Stomach (tissue), 8 donors: ENCODE measurements at regions not wholly inside any gene's neighbourhood (a gene's known extent, or its start where the extent isn't known, plus 50 kb on each side); places are given as distances from the start of the nearest gene placed in this dataset.

Source experiments
- DNase-seq, 2 donors: peaks; one replicate each; pipeline versions ENCODE4 v3.0.0 to v3.0.0-alpha.2; 2013 to 2019
- H3K27ac ChIP-seq, 5 donors: fragments of 200-600 bp in 4 of 5; sonication (generic) in 4 of 5; one replicate each; pipeline ENCODE4 v1.5.1; 2013 to 2019; ENCODE audit warnings: mild to moderate bottlenecking in 1 of 5, moderate library complexity in 1 of 5
- H3K27me3 ChIP-seq, 3 donors: fragments of 200-600 bp; sonication (generic); one replicate each; pipeline ENCODE4 v1.5.1; 2017 to 2019; ENCODE audit warnings: mixed run types in 1 of 3
- H3K36me3 ChIP-seq, 4 donors: fragments of 200-600 bp; sonication (generic); 1 replicate in 3 of 4; 2 replicates in 1 of 4; pipeline ENCODE4 v1.5.1; 2016 to 2019
- H3K4me1 ChIP-seq, 4 donors: fragments of 200-600 bp; sonication (generic); one replicate each; pipeline ENCODE4 v1.5.1; 2016 to 2019
- H3K4me3 ChIP-seq, 4 donors: fragments of 200-600 bp; sonication (generic) in 3 of 4; one replicate each; pipeline ENCODE4 v1.5.1; 2016 to 2019; ENCODE audit warnings: mild to moderate bottlenecking in 1 of 4
- H3K9me3 ChIP-seq, 4 donors: fragments of 200-600 bp; sonication (generic); one replicate each; pipeline ENCODE4 v1.5.1; 2016 to 2019
- CTCF ChIP-seq, 7 experiments: fragments of 450-650 bp in 4 of 7; fragments of 200-600 bp in 3 of 7; sonication (generic) in 3 of 7; IDR thresholded peaks; one replicate each; pipeline ENCODE4 v1.5.1; 2016 to 2019; ENCODE audit warnings: antibody characterized with exemption in 7 of 7, control low read depth in 2 of 7, mild to moderate bottlenecking in 1 of 7
- EP300 ChIP-seq: sonication (generic); formaldehyde crosslinking; IDR thresholded peaks from one replicate; pipeline ENCODE4 v1.6.1; 2017; ENCODE audit warnings: antibody characterized with exemption
- POLR2A ChIP-seq, 4 donors: fragments of 450-650 bp; IDR thresholded peaks; one replicate each; pipeline ENCODE4 v1.6.1; 2016; ENCODE audit warnings: antibody characterized with exemption in 4 of 4, control low read depth in 2 of 4, mild to moderate bottlenecking in 1 of 4, moderate library complexity in 1 of 4
- POLR2AphosphoS5 ChIP-seq, 3 donors: sonication (generic); formaldehyde crosslinking; IDR thresholded peaks; one replicate each; pipeline ENCODE4 v1.6.1; 2016; ENCODE audit warnings: antibody characterized with exemption in 3 of 3
- WGBS, 5 donors: extraction: QIAGEN DNeasy Blood & Tissue Kit in 3 of 5; methylation state at CpG; one replicate each; pipeline versions ENCODE4 v1.1.5 to v1.1.7; 2013 to 2018; 5-methylcytosine and 5-hydroxymethylcytosine counted together
- intact Hi-C: fragments of 100-400 bp; cut with DNase I; formaldehyde crosslinking; loops from one replicate; pipeline ENCODE4 v1.15.1; 2023; ENCODE audit warnings: low total_unique reads
- donor health status: healthy with polysubstance abuse.
- donor health status: Bipolar disorder and iron deficiency.
- donor health status: healthy.

- Histone ChIP-seq H3K27ac (no peak overlapping the region), H3K36me3 (no peaks in the 10 kb centered on the region), H3K9me3 (no peaks in the 10 kb centered on the region), H3K27me3 (no peaks in the 10 kb centered on the region), H3K4me3 (no peak overlapping the region), H3K4me1 (no peaks in the 10 kb centered on the region)
- no peak for TF ChIP-seq POLR2A (IDR thresholded peaks at IDR 0.05)
- no peak for TF ChIP-seq POLR2AphosphoS5 (IDR thresholded peaks at IDR 0.05)
- no peak for TF ChIP-seq CTCF (IDR thresholded peaks at IDR 0.05)
- TF ChIP-seq EP300: no peak
- intact Hi-C loops: no loop called here
- WGBS, 5 donors: 25 to 47% (median 31%) methylated on average over 2 of the region's 2 CpGs
- no peak for DNase-seq
Observed at GRCh38 chr12:45626965-45627364, 102.5 kb upstream of the ARID2 start.

GRCh38 chr12:45627407-45628069, 102.0 kb upstream of the ARID2 start:
- no peak overlapping the region for H3K4me3 ChIP-seq
- no peak for DNase-seq
- no peaks in the 10 kb centered on the region for H3K4me1 ChIP-seq
- no peaks in the 10 kb centered on the region for H3K36me3 ChIP-seq
- no peaks in the 10 kb centered on the region for H3K27me3 ChIP-seq
- WGBS, 5 donors: 62 to 68% (median 65%) methylated on average over 6 of the region's 6 CpGs
- no peak overlapping the region for H3K27ac ChIP-seq
- no peak for TF ChIP-seq POLR2A (IDR thresholded peaks at IDR 0.05)
- TF ChIP-seq POLR2AphosphoS5 (IDR thresholded peaks at IDR 0.05): no peak
- TF ChIP-seq EP300: no peak
- no peak for TF ChIP-seq CTCF (IDR thresholded peaks at IDR 0.05)
- H3K9me3 ChIP-seq: no peaks in the 10 kb centered on the region
- intact Hi-C loops: no loop called here

GRCh38 chr12:45629292-45629691, 100.2 kb upstream of the ARID2 start:
- intact Hi-C loops: no loop called here
- TF ChIP-seq CTCF (IDR thresholded peaks at IDR 0.05): no peak
- no peak for TF ChIP-seq POLR2A (IDR thresholded peaks at IDR 0.05)
- TF ChIP-seq POLR2AphosphoS5 (IDR thresholded peaks at IDR 0.05): no peak
- no peak for TF ChIP-seq EP300

GRCh38 chr12:45633733-45634132, 95.8 kb upstream of the ARID2 start:
- H3K9me3 ChIP-seq: no peaks in the 10 kb centered on the region
- H3K27ac ChIP-seq: no peak overlapping the region
- no peaks in the 10 kb centered on the region for H3K36me3 ChIP-seq
- no peak for TF ChIP-seq EP300
- H3K4me1 ChIP-seq: no peaks in the 10 kb centered on the region
- DNase-seq: no peak
- no peak overlapping the region for H3K4me3 ChIP-seq
- H3K27me3 ChIP-seq: no peaks in the 10 kb centered on the region
- intact Hi-C loops: no loop called here
- 91 to 100% (median 94%) methylated on average over 1 of the region's 1 CpG for WGBS, 5 donors

More at GRCh38 chr12:45629292-45629691, 100.2 kb upstream of the ARID2 start:
- no peaks in the 10 kb centered on the region for H3K27me3 ChIP-seq
- H3K4me3 ChIP-seq: no peak overlapping the region
- no peaks in the 10 kb centered on the region for H3K4me1 ChIP-seq
- no peak overlapping the region for H3K27ac ChIP-seq
- H3K9me3 ChIP-seq: no peaks in the 10 kb centered on the region
- no peak for DNase-seq
- no peaks in the 10 kb centered on the region for H3K36me3 ChIP-seq

- DNase-seq: no peak
- no peak overlapping the region for H3K27ac ChIP-seq
- WGBS, 5 donors: 76 to 81% (median 80%) methylated on average over 6 of the region's 6 CpGs
- intact Hi-C loops: no loop called here
- no peaks in the 10 kb centered on the region for H3K36me3 ChIP-seq
- H3K4me1 ChIP-seq: no peaks in the 10 kb centered on the region
- H3K9me3 ChIP-seq: no peaks in the 10 kb centered on the region
- H3K4me3 ChIP-seq: no peak overlapping the region
- H3K27me3 ChIP-seq: no peaks in the 10 kb centered on the region
- TF ChIP-seq EP300 (no peak), POLR2A (IDR thresholded peaks at IDR 0.05) (no peak), POLR2AphosphoS5 (IDR thresholded peaks at IDR 0.05) (no peak)
Observed at GRCh38 chr12:45634273-45634917, 95.1 kb upstream of the ARID2 start.
